K562 (cell line): ENCODE measurements at regions not wholly inside any gene's neighbourhood (a gene's known extent, or its start where the extent isn't known, plus 50 kb on each side); places are given as distances from the start of the nearest gene placed in this dataset.

Experiments used
- ATF4 ChIP-seq: fragments of 450-650 bp; formaldehyde crosslinking; IDR thresholded peaks from 2 replicates; pipeline ENCODE4 v1.4.0; 2022; ENCODE audit warnings: mild to moderate bottlenecking, moderate library complexity
- BACH1 ChIP-seq: fragments of 200-800 bp; sonication (Bioruptor generic); IDR thresholded peaks from 2 replicates; pipeline ENCODE4 v1.6.1; 2016; ENCODE audit warnings: missing genetic modification characterization, missing compliant biosample characterization
- BRF2 ChIP-seq: IDR thresholded peaks from 3 replicates; pipeline ENCODE4 v1.6.1; 2011; ENCODE audit warnings: borderline replicate concordance, mild to moderate bottlenecking; ENCODE audit not compliant: insufficient read length, insufficient read depth
- CREBBP ChIP-seq: IDR thresholded peaks from one replicate; pipeline ENCODE4 v1.6.1; 2012; ENCODE audit warnings: low read depth, mild to moderate bottlenecking, control low read depth, inconsistent platforms, low read length
- DDX20 ChIP-seq: fragments of 450-650 bp; IDR thresholded peaks from 2 replicates; pipeline ENCODE4 v1.6.1; 2016; ENCODE audit warnings: missing genetic modification characterization, low read depth, mild to moderate bottlenecking, missing compliant biosample characterization, moderate library complexity
- ETV1 ChIP-seq: fragments of 450-650 bp; conservative IDR thresholded peaks from 2 replicates; pipeline ENCODE4 v1.6.1; 2016; ENCODE audit warnings: missing genetic modification characterization, control low read depth, low read depth, missing compliant biosample characterization
- FOXO4 ChIP-seq: fragments of 450-650 bp; formaldehyde crosslinking; IDR thresholded peaks from 2 replicates; pipeline ENCODE4 v1.4.0; 2020; ENCODE audit warnings: mild to moderate bottlenecking, moderate library complexity
- HOXB6 ChIP-seq: fragments of 250-450 bp; sonication (Bioruptor Pico); IDR thresholded peaks from 2 replicates; pipeline ENCODE4 v1.5.1; 2022; ENCODE audit warnings: mild to moderate bottlenecking, borderline replicate concordance
- NKRF ChIP-seq: fragments of 450-650 bp; IDR thresholded peaks from 2 replicates; pipeline ENCODE4 v1.6.1; 2016; ENCODE audit warnings: borderline replicate concordance
- RBM22 ChIP-seq: fragments of 200-400 bp; formaldehyde crosslinking; IDR thresholded peaks from 2 replicates; pipeline ENCODE4 v1.6.1; 2018; ENCODE audit warnings: low read length, low read depth; ENCODE audit not compliant: poor library complexity, severe bottlenecking
- SIRT6 ChIP-seq: IDR thresholded peaks from one replicate; pipeline ENCODE4 v1.6.1; 2012; ENCODE audit warnings: low read depth, mild to moderate bottlenecking, control low read depth, inconsistent platforms, low read length, moderate library complexity
- SMAD1 ChIP-seq: fragments of 150-350 bp; IDR thresholded peaks from 2 replicates; pipeline ENCODE4 v1.6.1; 2014; ENCODE audit warnings: low read length, low read depth; ENCODE audit not compliant: partially characterized antibody
- SMARCC2 ChIP-seq: fragments of 450-650 bp; IDR thresholded peaks from 2 replicates; pipeline ENCODE4 v1.6.1; 2017; ENCODE audit warnings: antibody characterized with exemption, moderate library complexity, mild to moderate bottlenecking, low read depth
- SPI1 ChIP-seq: IDR thresholded peaks from 2 replicates; pipeline ENCODE4 v1.6.1; 2011; ENCODE audit warnings: low read depth, low read length, control low read depth, borderline replicate concordance
- TBL1XR1 ChIP-seq, 2 experiments: IDR thresholded peaks; 2 replicates each; pipeline ENCODE4 v1.6.1; 2012; ENCODE audit warnings: improper control_type of control experiment in 2 of 2, low read length in 2 of 2, mild to moderate bottlenecking in 1 of 2
- TCF7L2 ChIP-seq: fragments of 150-350 bp; IDR thresholded peaks from 2 replicates; pipeline ENCODE4 v1.6.1; 2016; ENCODE audit warnings: low read depth, mild to moderate bottlenecking, low read length, moderate library complexity
- TCFL5 ChIP-seq: fragments of 250-450 bp; sonication (Bioruptor Pico); conservative IDR thresholded peaks from 2 replicates; pipeline ENCODE4 v1.6.1; 2021; ENCODE audit warnings: mild to moderate bottlenecking, moderate library complexity, matching md5 sums
- ZBTB1 ChIP-seq: sonication (generic); formaldehyde crosslinking; IDR thresholded peaks from 2 replicates; pipeline ENCODE4 v1.8.1; 2023; ENCODE audit warnings: missing genetic modification reagents, low read depth, mild to moderate bottlenecking, borderline replicate concordance
- ZFX ChIP-seq: sonication (generic); formaldehyde crosslinking; IDR thresholded peaks from 2 replicates; pipeline ENCODE4 v1.8.0; 2022; ENCODE audit warnings: mild to moderate bottlenecking, missing genetic modification reagents, moderate library complexity
- ZNF3 ChIP-seq: fragments of 250-450 bp; sonication (Bioruptor Pico); IDR thresholded peaks from 2 replicates; pipeline ENCODE4 v1.5.0; 2021; ENCODE audit warnings: mild to moderate bottlenecking, moderate library complexity
- ZNF668 ChIP-seq: fragments of 250-450 bp; sonication (Bioruptor Pico); IDR thresholded peaks from 2 replicates; pipeline ENCODE4 v1.8.0; 2022; ENCODE audit warnings: mild to moderate bottlenecking, inconsistent platforms
- TF ChIP-seq, protein P1 (sequence below): sonication (generic); formaldehyde crosslinking; IDR thresholded peaks from 2 replicates; pipeline ENCODE4 v1.8.0; 2022; ENCODE audit warnings: mild to moderate bottlenecking, missing genetic modification reagents

DNA sequence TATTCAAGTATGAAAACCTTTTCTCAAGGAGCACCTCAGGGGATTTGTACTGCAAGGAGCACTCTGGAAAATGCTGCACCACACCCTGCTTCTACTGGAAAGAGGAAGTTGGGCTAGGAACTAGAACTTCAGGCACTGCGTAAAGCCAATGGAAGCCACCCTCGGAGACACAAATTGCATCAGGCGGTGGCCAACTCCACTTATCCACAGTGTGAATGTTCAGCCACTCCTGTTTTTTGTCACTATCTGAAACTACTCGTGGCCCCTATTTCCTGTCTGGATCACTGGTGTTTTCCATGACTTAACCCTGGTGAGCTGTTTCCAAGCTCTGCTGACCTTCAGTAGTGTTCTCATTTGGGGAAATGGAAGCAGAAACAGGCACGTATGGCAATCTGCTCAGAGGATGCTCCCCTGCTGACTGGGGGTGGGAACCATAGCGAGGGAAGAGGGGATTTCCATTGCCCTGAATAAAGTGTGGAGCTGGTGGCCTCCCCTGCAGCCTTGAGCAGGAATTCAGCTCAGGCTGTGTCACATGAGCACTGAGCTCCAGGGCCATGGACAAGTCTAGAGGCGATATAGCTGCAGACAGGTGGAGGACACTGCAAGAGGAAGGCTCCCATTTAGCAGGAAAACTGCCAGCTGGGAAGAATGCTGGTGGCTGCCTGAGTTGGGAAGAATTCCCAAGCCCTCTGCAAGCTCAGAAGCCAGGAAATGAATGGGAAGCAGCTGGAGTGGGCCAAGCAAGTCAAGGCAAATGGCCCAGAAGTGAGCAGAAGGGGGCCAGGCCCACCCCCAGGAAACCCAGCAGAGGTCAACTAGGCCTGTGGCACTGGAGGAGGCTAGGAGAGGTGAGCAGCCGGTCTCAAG, 50.5 kb upstream of the RAP1B start (continued):
- no peak for TF ChIP-seq TCFL5 (CRISPR knock-in tag)
- TF ChIP-seq ETV1: no peak
- TF ChIP-seq RBM22: no peak
- TF ChIP-seq SMARCC2: no peak
- no peak for TF ChIP-seq ZNF3 (CRISPR knock-in tag)
- peak; percentile 23; the same call in 1 of the 2 replicates for TF ChIP-seq ZFX (CRISPR knock-in tag)
- no peak for TF ChIP-seq SMAD1
- TF ChIP-seq BACH1 (tag): no peak
- TF ChIP-seq, protein P1, sequence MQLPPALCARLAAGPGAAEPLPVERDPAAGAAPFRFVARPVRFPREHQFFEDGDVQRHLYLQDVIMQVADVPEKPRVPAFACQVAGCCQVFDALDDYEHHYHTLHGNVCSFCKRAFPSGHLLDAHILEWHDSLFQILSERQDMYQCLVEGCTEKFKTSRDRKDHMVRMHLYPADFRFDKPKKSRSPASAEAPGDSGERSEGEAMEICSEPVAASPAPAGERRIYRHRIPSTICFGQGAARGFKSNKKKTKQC (CRISPR knock-in tag): 0 out of 2 replicates have a peak, but pooled peaks have one; percentile 48
- no peak for TF ChIP-seq TCF7L2
- peak; percentile 34; the same call in 1 of the 2 replicates for TF ChIP-seq DDX20 (tag)
- TF ChIP-seq FOXO4 (CRISPR knock-in tag): no peak
- TF ChIP-seq HOXB6 (CRISPR knock-in tag): no peak
- no peak for TF ChIP-seq BRF2
- peak; percentile 78 for TF ChIP-seq ATF4 (CRISPR knock-in tag)
- TF ChIP-seq SIRT6: no peak
- TF ChIP-seq NKRF: no peak
- peak; percentile 90 for TF ChIP-seq SPI1
- TF ChIP-seq TBL1XR1 (IDR thresholded peaks at IDR 0.05; ENCODE audit: low read length in 2 of 2): no peak
- TF ChIP-seq ZBTB1: no peak
- TF ChIP-seq CREBBP: no peak
- 0 out of 2 replicates have a peak, but pooled peaks have one; percentile 50 for TF ChIP-seq ZNF668 (CRISPR knock-in tag)
